BLaER1 (cell line): ENCODE measurements at regions not wholly inside any gene's neighbourhood (a gene's known extent, or its start where the extent isn't known, plus 50 kb on each side); places are given as distances from the start of the nearest gene placed in this dataset.

Source experiments
- H3K27ac ChIP-seq: shearing (Covaris generic); formaldehyde crosslinking; 2 replicates; pipeline ENCODE4 v1.8.1; 2022
- H3K27me3 ChIP-seq: shearing (Covaris generic); formaldehyde crosslinking; 2 replicates; pipeline ENCODE4 v1.8.1; 2022
- H3K36me3 ChIP-seq: shearing (Covaris generic); formaldehyde crosslinking; 2 replicates; pipeline ENCODE4 v1.8.1; 2022
- H3K4me1 ChIP-seq: shearing (Covaris generic); formaldehyde crosslinking; 2 replicates; pipeline ENCODE4 v1.8.1; 2022
- H3K4me2 ChIP-seq: shearing (Covaris generic); formaldehyde crosslinking; 2 replicates; pipeline ENCODE4 v1.8.1; 2022
- H3K4me3 ChIP-seq: shearing (Covaris generic); formaldehyde crosslinking; 2 replicates; pipeline ENCODE4 v1.8.1; 2022
- H3K9ac ChIP-seq: shearing (Covaris generic); formaldehyde crosslinking; 2 replicates; pipeline ENCODE4 v1.8.1; 2022
- H3K9me3 ChIP-seq: shearing (Covaris generic); formaldehyde crosslinking; 2 replicates; pipeline ENCODE4 v1.8.1; 2022
- H4K20me1 ChIP-seq: shearing (Covaris generic); formaldehyde crosslinking; 2 replicates; pipeline ENCODE4 v1.8.1; 2022
- Cebpa-rat ChIP-seq: shearing (Covaris generic); IDR thresholded peaks from 2 replicates; pipeline ENCODE4 v1.8.1; 2022

- no peak for TF ChIP-seq Cebpa-rat
- H3K9me3 ChIP-seq: no peaks in the 10 kb centered on the region
- H3K4me3 ChIP-seq: no peak overlapping the region
- H3K9ac ChIP-seq: no peak overlapping the region
- no peak overlapping the region for H3K27ac ChIP-seq
- H3K36me3 ChIP-seq: no peaks in the 10 kb centered on the region
- no peaks in the 10 kb centered on the region for H4K20me1 ChIP-seq
- H3K27me3 ChIP-seq: no peaks in the 10 kb centered on the region
- no peak overlapping the region for H3K4me2 ChIP-seq
- H3K4me1 ChIP-seq: no peaks in the 10 kb centered on the region
Measured at GRCh38 chr3:104740874-104741379, 625.8 kb upstream of the ALCAM start.

GRCh38 chr3:104742044-104742443, 624.7 kb upstream of the ALCAM start:
- no peak for TF ChIP-seq Cebpa-rat
- Histone ChIP-seq H3K9me3 (no peaks in the 10 kb centered on the region), H3K36me3 (no peaks in the 10 kb centered on the region), H3K4me2 (no peak overlapping the region), H4K20me1 (no peaks in the 10 kb centered on the region), H3K4me3 (no peak overlapping the region), H3K27me3 (no peaks in the 10 kb centered on the region), H3K27ac (no peak overlapping the region), H3K4me1 (no peaks in the 10 kb centered on the region), H3K9ac (no peak overlapping the region)

GRCh38 chr3:104745313-104745712, 621.4 kb upstream of the ALCAM start:
- Histone ChIP-seq H3K4me2 (no peak overlapping the region), H4K20me1 (no peaks in the 10 kb centered on the region), H3K9me3 (no peaks in the 10 kb centered on the region), H3K9ac (no peak overlapping the region), H3K27ac (no peak overlapping the region), H3K4me1 (no peaks in the 10 kb centered on the region), H3K27me3 (no peaks in the 10 kb centered on the region), H3K4me3 (no peak overlapping the region), H3K36me3 (no peaks in the 10 kb centered on the region)
- TF ChIP-seq Cebpa-rat: no peak

GRCh38 chr3:104746056-104746455, 620.7 kb upstream of the ALCAM start:
- no peak overlapping the region for H3K27ac ChIP-seq
- no peaks in the 10 kb centered on the region for H3K36me3 ChIP-seq
- no peak overlapping the region for H3K4me2 ChIP-seq
- no peak overlapping the region for H3K4me3 ChIP-seq
- H3K4me1 ChIP-seq: no peaks in the 10 kb centered on the region
- no peak for TF ChIP-seq Cebpa-rat
- H3K27me3 ChIP-seq: no peaks in the 10 kb centered on the region
- H3K9me3 ChIP-seq: no peaks in the 10 kb centered on the region
- H4K20me1 ChIP-seq: no peaks in the 10 kb centered on the region
- no peak overlapping the region for H3K9ac ChIP-seq

- no peak overlapping the region for H3K9ac ChIP-seq
- no peak overlapping the region for H3K4me2 ChIP-seq
- no peak overlapping the region for H3K27ac ChIP-seq
- H3K4me1 ChIP-seq: no peaks in the 10 kb centered on the region
- TF ChIP-seq Cebpa-rat: no peak
- no peaks in the 10 kb centered on the region for H3K9me3 ChIP-seq
- H3K36me3 ChIP-seq: no peaks in the 10 kb centered on the region
- H3K4me3 ChIP-seq: no peak overlapping the region
- H3K27me3 ChIP-seq: no peaks in the 10 kb centered on the region
- no peaks in the 10 kb centered on the region for H4K20me1 ChIP-seq
Measured at GRCh38 chr3:104750581-104750980, 616.1 kb upstream of the ALCAM start.

- TF ChIP-seq Cebpa-rat: no peak
- H3K9me3 ChIP-seq: no peaks in the 10 kb centered on the region
- no peaks in the 10 kb centered on the region for H4K20me1 ChIP-seq
- H3K9ac ChIP-seq: no peak overlapping the region
- H3K27me3 ChIP-seq: no peaks in the 10 kb centered on the region
- no peak overlapping the region for H3K27ac ChIP-seq
- no peaks in the 10 kb centered on the region for H3K36me3 ChIP-seq
- H3K4me1 ChIP-seq: no peaks in the 10 kb centered on the region
- no peak overlapping the region for H3K4me3 ChIP-seq
- H3K4me2 ChIP-seq: no peak overlapping the region
Measured at GRCh38 chr3:104755791-104756190, 610.9 kb upstream of the ALCAM start.

GRCh38 chr3:104763007-104763406, 603.7 kb upstream of the ALCAM start:
- H3K4me1 ChIP-seq: no peaks in the 10 kb centered on the region
- no peaks in the 10 kb centered on the region for H3K27me3 ChIP-seq
- H4K20me1 ChIP-seq: no peaks in the 10 kb centered on the region
- no peak for TF ChIP-seq Cebpa-rat
- H3K9ac ChIP-seq: no peak overlapping the region
- H3K4me3 ChIP-seq: no peak overlapping the region
- H3K27ac ChIP-seq: no peak overlapping the region
- H3K9me3 ChIP-seq: no peaks in the 10 kb centered on the region
- H3K4me2 ChIP-seq: no peak overlapping the region
- H3K36me3 ChIP-seq: no peaks in the 10 kb centered on the region

- no peaks in the 10 kb centered on the region for H3K27me3 ChIP-seq
Measured at GRCh38 chr3:104764496-104764895, 602.2 kb upstream of the ALCAM start.

GRCh38 chr3:104768886-104769285, 597.8 kb upstream of the ALCAM start:
- no peak overlapping the region for H3K4me3 ChIP-seq
- no peaks in the 10 kb centered on the region for H3K27me3 ChIP-seq
- no peaks in the 10 kb centered on the region for H3K9me3 ChIP-seq
- H3K4me1 ChIP-seq: no peaks in the 10 kb centered on the region
- no peak overlapping the region for H3K4me2 ChIP-seq
- H3K9ac ChIP-seq: no peak overlapping the region
- no peaks in the 10 kb centered on the region for H4K20me1 ChIP-seq
- no peak for TF ChIP-seq Cebpa-rat
- H3K27ac ChIP-seq: no peak overlapping the region
- H3K36me3 ChIP-seq: no peaks in the 10 kb centered on the region

More at GRCh38 chr3:104764496-104764895, 602.2 kb upstream of the ALCAM start:
- Histone ChIP-seq H4K20me1 (no peaks in the 10 kb centered on the region), H3K9ac (no peak overlapping the region), H3K4me3 (no peak overlapping the region), H3K9me3 (no peaks in the 10 kb centered on the region), H3K36me3 (no peaks in the 10 kb centered on the region), H3K4me1 (no peaks in the 10 kb centered on the region), H3K4me2 (no peak overlapping the region), H3K27ac (no peak overlapping the region)
- TF ChIP-seq Cebpa-rat: no peak

- Histone ChIP-seq H3K9me3 (peaks cover 7% of the 10 kb centered on the region; the same call in 1 of the 2 replicates), H4K20me1 (no peaks in the 10 kb centered on the region), H3K27me3 (no peaks in the 10 kb centered on the region), H3K4me2 (no peak overlapping the region), H3K27ac (no peak overlapping the region), H3K4me3 (no peak overlapping the region), H3K36me3 (no peaks in the 10 kb centered on the region), H3K4me1 (no peaks in the 10 kb centered on the region), H3K9ac (no peak overlapping the region)
- TF ChIP-seq Cebpa-rat: no peak
Measured at GRCh38 chr3:104779324-104779723, 587.4 kb upstream of the ALCAM start.

GRCh38 chr3:104781112-104781511, 585.6 kb upstream of the ALCAM start:
- no peaks in the 10 kb centered on the region for H3K4me1 ChIP-seq

More at GRCh38 chr3:104781112-104781511, 585.6 kb upstream of the ALCAM start:
- no peaks in the 10 kb centered on the region for H4K20me1 ChIP-seq
- H3K9ac ChIP-seq: no peak overlapping the region
- no peak overlapping the region for H3K27ac ChIP-seq
- no peaks in the 10 kb centered on the region for H3K36me3 ChIP-seq
- no peak overlapping the region for H3K4me2 ChIP-seq
- no peaks in the 10 kb centered on the region for H3K27me3 ChIP-seq
- no peak for TF ChIP-seq Cebpa-rat
- no peak overlapping the region for H3K4me3 ChIP-seq
- peaks cover 7% of the 10 kb centered on the region; the same call in 1 of the 2 replicates for H3K9me3 ChIP-seq
